HepG2 (cell line): ENCODE measurements at regions not wholly inside any gene's neighbourhood (a gene's known extent, or its start where the extent isn't known, plus 50 kb on each side); places are given as distances from the start of the nearest gene placed in this dataset.

ENCODE experiments used
- ATAC-seq: fragments of 200-7000 bp; cut with Tn5 transposase; 3 replicates; pipeline ENCODE4 v1.9.1; 2020; ENCODE audit warnings: mild to moderate bottlenecking, moderate library complexity
- BruUV-seq: library from RNA; stranded (reverse); fragments of 400-500 nt; replicated peaks from 2 replicates; lab custom pipeline; 2021; lab: Mats Ljungman, UMichigan
- CTCF ChIA-PET: fragments of 300-600 bp; formaldehyde crosslinking; extraction: SDS; loops from one replicate; lab custom pipeline; 2021; ENCODE audit warnings: low total read pairs, inconsistent platforms, low intra/inter-chr PET ratio; lab: Yijun Ruan, JAX
- POLR2A ChIA-PET: fragments of 350-600 bp; sonication (Branson Sonifier 250); formaldehyde crosslinking; loops from one replicate; lab custom pipeline; 2020; ENCODE audit warnings: antibody characterized with exemption, inconsistent platforms; lab: Yijun Ruan, JAX
- DNase-seq: peaks from one replicate; pipeline ENCODE4 v3.0.0-alpha.2; 2015; ENCODE audit warnings: low spot score
- FAIRE-seq: peaks from 3 replicates; lab custom pipeline; 2011; peaks lifted over from hg19 to GRCh38; lab: Jason Lieb, UNC
- H2AFZ ChIP-seq: one replicate; pipeline ENCODE4 v1.6.1; 2011; ENCODE audit warnings: low read length, inconsistent platforms
- H3K27ac ChIP-seq: fragments of 300-600 bp; 3 replicates; pipeline ENCODE4 v1.8.0; 2011; ENCODE audit warnings: mixed run types, mild to moderate bottlenecking, mixed read lengths, low read length, inconsistent platforms; ENCODE audit not compliant: insufficient read depth; ENCODE audit errors: extremely low read length
- H3K27me3 ChIP-seq, 2 experiments: fragments of 200-600 bp in 1 of 2; 2 replicates in 1 of 2; 3 replicates in 1 of 2; pipeline versions ENCODE4 v1.6.0 to v1.8.0; 2011; ENCODE audit warnings: low read length in 2 of 2, mild to moderate bottlenecking in 2 of 2, moderate library complexity in 2 of 2, inconsistent platforms in 1 of 2; ENCODE audit not compliant: insufficient read depth in 2 of 2, control insufficient read depth in 1 of 2
- H3K36me3 ChIP-seq, 2 experiments: fragments of 200-600 bp in 1 of 2; replicated peaks in 1 of 2; 2 replicates in 1 of 2; 3 replicates in 1 of 2; pipeline versions ENCODE4 v1.5.1 to v1.8.0; 2011; ENCODE audit warnings: low read length in 2 of 2, inconsistent platforms in 1 of 2; ENCODE audit not compliant: insufficient read depth in 2 of 2, control insufficient read depth in 1 of 2
- H3K4me1 ChIP-seq: 2 replicates; pipeline ENCODE4 v1.5.1; 2012; ENCODE audit warnings: low read length, inconsistent platforms; ENCODE audit not compliant: insufficient read depth
- H3K4me2 ChIP-seq: 2 replicates; pipeline ENCODE4 v1.6.0; 2011; ENCODE audit warnings: low read depth, low read length, inconsistent platforms
- H3K4me3 ChIP-seq, 3 experiments: fragments of 200-600 bp in 1 of 3; sonication (generic), shearing (Covaris generic) in 1 of 3; replicated peaks in 1 of 3; 2 replicates each; pipeline ENCODE4 v1.5.1; 2011 to 2016; ENCODE audit warnings: low read length in 3 of 3, inconsistent platforms in 2 of 3, low read depth in 2 of 3, mild to moderate bottlenecking in 2 of 3, control low read depth in 1 of 3, mixed read lengths in 1 of 3; ENCODE audit not compliant: insufficient read depth in 1 of 3
- H3K79me2 ChIP-seq: one replicate; pipeline ENCODE4 v1.6.1; 2011; ENCODE audit warnings: low read length, inconsistent platforms; ENCODE audit not compliant: insufficient read depth
- H3K9ac ChIP-seq: 2 replicates; pipeline ENCODE4 v1.6.0; 2011; ENCODE audit warnings: mild to moderate bottlenecking, low read depth, low read length, inconsistent platforms; ENCODE audit not compliant: insufficient read depth
- H3K9me3 ChIP-seq: 2 replicates; pipeline ENCODE4 v1.5.1; 2012; ENCODE audit warnings: mild to moderate bottlenecking, low read length
- H4K20me1 ChIP-seq: 2 replicates; pipeline ENCODE4 v1.6.0; 2011; ENCODE audit warnings: inconsistent platforms, mild to moderate bottlenecking, low read length, moderate library complexity; ENCODE audit not compliant: insufficient read depth
- AKNA ChIP-seq: sonication (generic); formaldehyde crosslinking; IDR thresholded peaks from 2 replicates; pipeline ENCODE4 v1.4.0; 2020; ENCODE audit warnings: missing genetic modification reagents, borderline replicate concordance
- BRD4 ChIP-seq: sonication (generic); formaldehyde crosslinking; IDR thresholded peaks from 2 replicates; pipeline ENCODE4 v1.4.0; 2020; ENCODE audit warnings: missing genetic modification reagents
- CAMTA2 ChIP-seq: sonication (generic); formaldehyde crosslinking; IDR thresholded peaks from 2 replicates; pipeline ENCODE4 v1.4.0; 2020; ENCODE audit warnings: mild to moderate bottlenecking, missing genetic modification reagents, borderline replicate concordance
- CEBPB ChIP-seq: IDR thresholded peaks from 2 replicates; pipeline ENCODE4 v1.6.1; 2011; ENCODE audit warnings: low read depth, low read length, improper control_type of control experiment, borderline replicate concordance
- CREM ChIP-seq, 2 experiments: sonication (generic) in 1 of 2; formaldehyde crosslinking in 1 of 2; IDR thresholded peaks; 2 replicates each; pipeline versions ENCODE4 v1.4.0 to v1.6.1; 2016 to 2020; ENCODE audit warnings: antibody characterized with exemption in 1 of 2, mild to moderate bottlenecking in 1 of 2, missing genetic modification reagents in 1 of 2
- EZH2 ChIP-seq: conservative IDR thresholded peaks from 2 replicates; pipeline ENCODE4 v1.6.1; 2012; ENCODE audit warnings: mild to moderate bottlenecking, low read depth, low read length, moderate library complexity
- GATA4 ChIP-seq: sonication (generic); IDR thresholded peaks from 2 replicates; pipeline ENCODE4 v1.6.1; 2016; ENCODE audit warnings: antibody characterized with exemption, low read depth, borderline replicate concordance
- NFE2 ChIP-seq: sonication (generic); formaldehyde crosslinking; IDR thresholded peaks from 2 replicates; pipeline ENCODE4 v1.4.0; 2020; ENCODE audit warnings: missing genetic modification reagents
- NR2F6 ChIP-seq, 2 experiments: IDR thresholded peaks; 2 replicates each; pipeline ENCODE4 v1.6.1; 2016; ENCODE audit warnings: antibody characterized with exemption in 1 of 2, mild to moderate bottlenecking in 1 of 2
- RXRB ChIP-seq: IDR thresholded peaks from 2 replicates; pipeline ENCODE4 v1.6.1; 2016; ENCODE audit warnings: borderline replicate concordance, missing genetic modification reagents, missing compliant biosample characterization
- USF2 ChIP-seq, 2 experiments: sonication (generic) in 1 of 2; formaldehyde crosslinking in 1 of 2; IDR thresholded peaks; 2 replicates each; pipeline versions ENCODE4 v1.5.1 to v1.6.1; 2011 to 2020; ENCODE audit warnings: borderline replicate concordance in 1 of 2, low read depth in 1 of 2, low read length in 1 of 2, mild to moderate bottlenecking in 1 of 2, missing genetic modification reagents in 1 of 2, moderate library complexity in 1 of 2
- ZBTB21 ChIP-seq: sonication (generic); formaldehyde crosslinking; IDR thresholded peaks from 2 replicates; pipeline ENCODE4 v1.4.0; 2020; ENCODE audit warnings: missing genetic modification reagents
- ZBTB39 ChIP-seq: sonication (generic); formaldehyde crosslinking; IDR thresholded peaks from 2 replicates; pipeline ENCODE4 v1.5.0; 2020; ENCODE audit warnings: missing genetic modification reagents
- ZNF24 ChIP-seq: fragments of 450-650 bp; IDR thresholded peaks from 2 replicates; pipeline ENCODE4 v1.6.1; 2017; ENCODE audit warnings: antibody characterized with exemption, mild to moderate bottlenecking
- ZNF251 ChIP-seq: sonication (generic); formaldehyde crosslinking; IDR thresholded peaks from 2 replicates; pipeline ENCODE4 v1.9.0; 2021; ENCODE audit warnings: mild to moderate bottlenecking, missing genetic modification reagents
- WGBS: methylation state at CpG from one replicate; pipeline ENCODE4 v1.1.6; 2017; ENCODE audit warnings: low lambda C conversion rate; 5-methylcytosine and 5-hydroxymethylcytosine counted together
- in situ Hi-C: cut with HindIII; loops from 2 replicates; pipeline ENCODE4 v1.10.0; 2017; ENCODE audit warnings: low pct_unique_long_range_greater_than_20kb; ENCODE audit not compliant: extremely low pct_ligation_motif_present
- intact Hi-C: fragments of 100-400 bp; cut with micrococcal nuclease; formaldehyde crosslinking; loops from one replicate; pipeline ENCODE4 v1.10.0; 2022; ENCODE audit not compliant: unreplicated experiment

GRCh38 chr7:85802211-85802610, 615.4 kb upstream of the SEMA3D start (continued):
- no peak for TF ChIP-seq AKNA (CRISPR knock-in tag)
- no peak for TF ChIP-seq USF2 (IDR thresholded peaks at IDR 0.05; ENCODE audit: low read depth, low read length)
- TF ChIP-seq USF2 (CRISPR knock-in tag; IDR thresholded peaks at IDR 0.05; ENCODE audit: borderline replicate concordance): no peak

- Histone ChIP-seq H3K79me2 (no peaks in the 10 kb centered on the region), H3K4me2 (no peak overlapping the region), H2AFZ (no peak overlapping the region), H3K27ac (no peak overlapping the region), H3K4me1 (no peaks in the 10 kb centered on the region), H3K4me3 (no peak overlapping the region), H3K27me3 (no peaks in the 10 kb centered on the region), H3K36me3 (no peaks in the 10 kb centered on the region), H3K9ac (no peak overlapping the region), H4K20me1 (no peaks in the 10 kb centered on the region), H3K9me3 (no peaks in the 10 kb centered on the region)
- ATAC-seq (no peak), FAIRE-seq (no peak), DNase-seq (no peak)
- WGBS: 2% methylated on average over 2 of the region's 2 CpGs
- POLR2A ChIA-PET: no interaction called here
- intact Hi-C loops: no loop called here
- CTCF ChIA-PET: no interaction called here
- BruUV-seq: no TSS peak
- in situ Hi-C loops: no loop called here
- TF ChIP-seq CAMTA2 (CRISPR knock-in tag): no peak
- no peak for TF ChIP-seq BRD4
- no peak for TF ChIP-seq GATA4
- no peak for TF ChIP-seq RXRB (CRISPR knock-in tag)
- TF ChIP-seq NFE2: no peak
- no peak for TF ChIP-seq CEBPB
- TF ChIP-seq ZNF251 (CRISPR knock-in tag): no peak
- TF ChIP-seq NR2F6 (IDR thresholded peaks at IDR 0.05): no peak
- TF ChIP-seq NR2F6 (CRISPR knock-in tag; IDR thresholded peaks at IDR 0.05): no peak
- TF ChIP-seq ZNF24: no peak
- no peak for TF ChIP-seq EZH2
- no peak for TF ChIP-seq ZBTB21 (CRISPR knock-in tag)
- no peak for TF ChIP-seq ZBTB39 (CRISPR knock-in tag)
- TF ChIP-seq CREM (IDR thresholded peaks at IDR 0.05): no peak
- TF ChIP-seq CREM (CRISPR knock-in tag; IDR thresholded peaks at IDR 0.05): no peak
These were observed 610.1 kb upstream of the SEMA3D start for GRCh38 chr7:85796956-85797355.
